Thyroid gland (tissue), 4 donors: ENCODE measurements at regions not wholly inside any gene's neighbourhood (a gene's known extent, or its start where the extent isn't known, plus 50 kb on each side); places are given as distances from the start of the nearest gene placed in this dataset.

Experiments used
- DNase-seq, 2 donors: peaks; one replicate each; pipeline ENCODE4 v3.0.0-alpha.2; 2019
- H3K27ac ChIP-seq, 3 donors: fragments of 200-600 bp; sonication (generic); 1 replicate in 2 of 3; 2 replicates in 1 of 3; pipeline ENCODE4 v1.5.1; 2016 to 2019; ENCODE audit warnings: mild to moderate bottlenecking in 1 of 3, moderate library complexity in 1 of 3
- H3K27me3 ChIP-seq: fragments of 200-600 bp; sonication (generic); one replicate; pipeline ENCODE4 v1.5.1; 2019
- H3K36me3 ChIP-seq, 2 donors: fragments of 200-600 bp; sonication (generic); one replicate each; pipeline ENCODE4 v1.5.1; 2016 to 2019
- H3K4me1 ChIP-seq, 2 donors: fragments of 200-600 bp; sonication (generic); one replicate each; pipeline ENCODE4 v1.5.1; 2017 to 2019
- H3K4me3 ChIP-seq, 3 donors: fragments of 200-600 bp; sonication (generic); replicated peaks in 1 of 3; 1 replicate in 2 of 3; 2 replicates in 1 of 3; pipeline ENCODE4 v1.5.1; 2016; ENCODE audit warnings: mild to moderate bottlenecking in 1 of 3
- H3K9me3 ChIP-seq: fragments of 200-600 bp; sonication (generic); one replicate; pipeline ENCODE4 v1.5.1; 2017
- CTCF ChIP-seq, 6 experiments: fragments of 200-600 bp in 3 of 6; fragments of 450-650 bp in 3 of 6; sonication (generic) in 3 of 6; IDR thresholded peaks; one replicate each; pipeline ENCODE4 v1.5.1; 2016 to 2019; ENCODE audit warnings: antibody characterized with exemption in 6 of 6, mild to moderate bottlenecking in 2 of 6, inconsistent platforms in 1 of 6, moderate library complexity in 1 of 6
- POLR2A ChIP-seq, 2 donors: fragments of 450-650 bp; IDR thresholded peaks; one replicate each; pipeline ENCODE4 v1.6.1; 2017; ENCODE audit warnings: antibody characterized with exemption in 2 of 2, mild to moderate bottlenecking in 2 of 2, moderate library complexity in 1 of 2
- WGBS, 2 donors: methylation state at CpG; one replicate each; pipeline ENCODE4 v1.1.5; 2017; 5-methylcytosine and 5-hydroxymethylcytosine counted together
- intact Hi-C: fragments of 100-400 bp; cut with DNase I; formaldehyde crosslinking; loops from one replicate; pipeline ENCODE4 v1.15.1; 2023

DNA sequence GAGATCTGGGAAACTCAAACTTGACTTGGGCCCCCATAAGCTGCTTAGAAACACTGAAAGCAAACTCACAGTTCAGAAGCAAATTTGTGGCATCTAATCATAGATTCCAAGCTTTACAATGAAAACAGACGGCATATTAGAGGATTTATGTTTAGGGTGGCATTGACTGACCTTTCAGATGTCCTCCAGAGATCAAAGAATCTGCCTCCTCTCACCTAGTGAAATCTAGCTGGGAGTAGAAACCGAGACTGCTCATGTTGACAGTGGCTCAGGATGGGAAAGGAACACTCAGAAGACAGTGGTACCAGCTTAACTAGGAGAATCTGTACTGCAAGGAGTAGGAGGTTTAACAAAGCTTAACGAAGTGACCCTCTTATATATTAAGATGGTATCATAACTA, 345.0 kb downstream of the GXYLT1 start:
- H3K4me3 ChIP-seq, result no peak overlapping the region
- H3K27ac ChIP-seq, result no peak overlapping the region
- H3K36me3 ChIP-seq, result no peaks in the 10 kb centered on the region
- no peak for TF ChIP-seq CTCF (IDR thresholded peaks at IDR 0.05)
- TF ChIP-seq POLR2A (IDR thresholded peaks at IDR 0.05), result no peak
- no peak for DNase-seq
- intact Hi-C loops, result no loop called here
- H3K4me1 ChIP-seq, result no peaks in the 10 kb centered on the region
- H3K27me3 ChIP-seq, result no peaks in the 10 kb centered on the region
- no peaks in the 10 kb centered on the region for H3K9me3 ChIP-seq
- 81 to 89% methylated on average over 3 of the region's 3 CpGs for WGBS, 2 donors

GRCh38 chr12:41795910-41796309, 348.8 kb downstream of the GXYLT1 start:
- H3K4me1 ChIP-seq, result no peaks in the 10 kb centered on the region
- no peak overlapping the region for H3K27ac ChIP-seq
- intact Hi-C loops, result no loop called here
- no peaks in the 10 kb centered on the region for H3K27me3 ChIP-seq
- H3K36me3 ChIP-seq, result no peaks in the 10 kb centered on the region
- TF ChIP-seq POLR2A (IDR thresholded peaks at IDR 0.05), result no peak
- TF ChIP-seq CTCF (IDR thresholded peaks at IDR 0.05), result no peak
- 76 to 78% methylated on average over 5 of the region's 5 CpGs for WGBS, 2 donors
- DNase-seq, result no peak
- H3K9me3 ChIP-seq, result no peaks in the 10 kb centered on the region
- H3K4me3 ChIP-seq, result no peak overlapping the region

DNA sequence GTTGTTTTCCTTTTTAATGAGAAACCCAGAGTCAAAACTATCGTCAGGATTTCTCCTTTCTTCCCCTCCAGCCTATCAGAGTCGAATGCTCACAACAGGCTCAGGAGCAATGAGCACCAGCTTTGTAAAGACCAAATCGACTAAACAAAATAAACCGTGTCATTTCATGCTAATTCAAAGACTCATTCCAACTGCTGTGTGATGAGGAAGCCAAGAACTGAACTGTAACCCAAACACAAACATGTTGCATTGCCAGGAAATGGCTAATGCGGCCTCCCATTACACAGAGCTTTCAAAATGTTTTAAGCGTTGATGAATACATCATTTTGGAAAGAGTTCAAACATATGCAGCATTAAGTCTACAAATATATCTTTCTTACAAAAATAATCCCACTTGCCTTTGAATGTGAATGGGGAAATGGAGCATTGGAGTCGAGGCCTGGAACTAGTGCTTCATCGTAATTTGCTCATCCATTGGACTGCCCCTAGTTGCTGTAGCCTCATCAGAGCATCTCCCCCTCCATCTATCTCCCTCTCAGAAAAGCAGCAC, 349.5 kb downstream of the GXYLT1 start:
- no peak overlapping the region for H3K27ac ChIP-seq
- 60 to 61% methylated on average over 8 of the region's 8 CpGs for WGBS, 2 donors
- DNase-seq, result no peak

GRCh38 chr12:41794336-41794735, 350.3 kb downstream of the GXYLT1 start:
- 57% methylated on average over 2 of the region's 2 CpGs for WGBS, 2 donors
- H3K4me1 ChIP-seq, result no peaks in the 10 kb centered on the region
- TF ChIP-seq CTCF (IDR thresholded peaks at IDR 0.05), result no peak
- no peak for TF ChIP-seq POLR2A (IDR thresholded peaks at IDR 0.05)
- no peak for DNase-seq
- no peaks in the 10 kb centered on the region for H3K9me3 ChIP-seq
- no peaks in the 10 kb centered on the region for H3K36me3 ChIP-seq
- H3K27me3 ChIP-seq, result no peaks in the 10 kb centered on the region
- H3K27ac ChIP-seq, result no peak overlapping the region
- intact Hi-C loops, result no loop called here
- H3K4me3 ChIP-seq, result no peak overlapping the region

More for the DNA sequence above, 349.5 kb downstream of the GXYLT1 start:
- H3K4me1 ChIP-seq, result no peaks in the 10 kb centered on the region
- H3K4me3 ChIP-seq, result no peak overlapping the region
- TF ChIP-seq POLR2A (IDR thresholded peaks at IDR 0.05) (no peak), CTCF (IDR thresholded peaks at IDR 0.05) (no peak)
- no peaks in the 10 kb centered on the region for H3K9me3 ChIP-seq
- H3K36me3 ChIP-seq, result no peaks in the 10 kb centered on the region
- intact Hi-C loops, result no loop called here
- no peaks in the 10 kb centered on the region for H3K27me3 ChIP-seq

GRCh38 chr12:41784957-41785356, 359.7 kb downstream of the GXYLT1 start:
- no peaks in the 10 kb centered on the region for H3K36me3 ChIP-seq
- H3K27me3 ChIP-seq, result no peaks in the 10 kb centered on the region
- intact Hi-C loops, result no loop called here
- H3K4me1 ChIP-seq, result no peaks in the 10 kb centered on the region
- TF ChIP-seq POLR2A (IDR thresholded peaks at IDR 0.05) (no peak), CTCF (IDR thresholded peaks at IDR 0.05) (no peak)
- H3K9me3 ChIP-seq, result no peaks in the 10 kb centered on the region
- 75 to 83% methylated on average over 2 of the region's 2 CpGs for WGBS, 2 donors
- no peak overlapping the region for H3K27ac ChIP-seq
- DNase-seq, result no peak
- no peak overlapping the region for H3K4me3 ChIP-seq
